ENCODE measurements at regions not wholly inside any gene's neighbourhood (a gene's known extent, or its start where the extent isn't known, plus 50 kb on each side); places are given as distances from the start of the nearest gene placed in this dataset.

- DNase-seq = no peak
Observed at GRCh38 chr1:29641921-29642320, 405.6 kb downstream of the PTPRU start.

GRCh38 chr1:29640428-29640785, 404.1 kb downstream of the PTPRU start:
- no peak for DNase-seq

- no peak for DNase-seq
Observed at GRCh38 chr1:29639741-29640427, 403.6 kb downstream of the PTPRU start.

GRCh38 chr1:29639156-29639736, 402.9 kb downstream of the PTPRU start:
- DNase-seq = no peak

GRCh38 chr1:29638281-29638680, 402.0 kb downstream of the PTPRU start:
- no peak for DNase-seq

- DNase-seq = no peak
Observed at GRCh38 chr1:29636936-29637335, 400.6 kb downstream of the PTPRU start.

GRCh38 chr1:29635501-29636263, 399.4 kb downstream of the PTPRU start:
- no peak for DNase-seq

GRCh38 chr1:29634746-29635335, 398.5 kb downstream of the PTPRU start:
- DNase-seq = no peak

GRCh38 chr1:29634324-29634723, 398.0 kb downstream of the PTPRU start:
- no peak for DNase-seq

GRCh38 chr1:29633771-29634170, 397.4 kb downstream of the PTPRU start:
- DNase-seq = no peak

GRCh38 chr1:29632806-29633615, 396.7 kb downstream of the PTPRU start:
- DNase-seq = no peak

GRCh38 chr1:29631836-29632805, 395.8 kb downstream of the PTPRU start:
- DNase-seq = no peak

- DNase-seq = no peak
Observed at GRCh38 chr1:29631361-29631760, 395.0 kb downstream of the PTPRU start.

GRCh38 chr1:29630756-29631155, 394.4 kb downstream of the PTPRU start:
- no peak for DNase-seq

GRCh38 chr1:29629814-29630516, 393.6 kb downstream of the PTPRU start:
- no peak for DNase-seq

GRCh38 chr1:29629401-29629800, 393.1 kb downstream of the PTPRU start:
- no peak for DNase-seq

- DNase-seq = no peak
Observed at GRCh38 chr1:29628190-29628589, 391.9 kb downstream of the PTPRU start.

- DNase-seq = no peak
Observed at GRCh38 chr1:29626726-29627125, 390.4 kb downstream of the PTPRU start.

- DNase-seq = no peak
Observed at GRCh38 chr1:29626066-29626465, 389.7 kb downstream of the PTPRU start.

- DNase-seq = no peak
Observed at GRCh38 chr1:29625084-29625420, 388.7 kb downstream of the PTPRU start.
